ENCODE measurements at regions not wholly inside any gene's neighbourhood (a gene's known extent, or its start where the extent isn't known, plus 50 kb on each side); places are given as distances from the start of the nearest gene placed in this dataset.

DNA sequence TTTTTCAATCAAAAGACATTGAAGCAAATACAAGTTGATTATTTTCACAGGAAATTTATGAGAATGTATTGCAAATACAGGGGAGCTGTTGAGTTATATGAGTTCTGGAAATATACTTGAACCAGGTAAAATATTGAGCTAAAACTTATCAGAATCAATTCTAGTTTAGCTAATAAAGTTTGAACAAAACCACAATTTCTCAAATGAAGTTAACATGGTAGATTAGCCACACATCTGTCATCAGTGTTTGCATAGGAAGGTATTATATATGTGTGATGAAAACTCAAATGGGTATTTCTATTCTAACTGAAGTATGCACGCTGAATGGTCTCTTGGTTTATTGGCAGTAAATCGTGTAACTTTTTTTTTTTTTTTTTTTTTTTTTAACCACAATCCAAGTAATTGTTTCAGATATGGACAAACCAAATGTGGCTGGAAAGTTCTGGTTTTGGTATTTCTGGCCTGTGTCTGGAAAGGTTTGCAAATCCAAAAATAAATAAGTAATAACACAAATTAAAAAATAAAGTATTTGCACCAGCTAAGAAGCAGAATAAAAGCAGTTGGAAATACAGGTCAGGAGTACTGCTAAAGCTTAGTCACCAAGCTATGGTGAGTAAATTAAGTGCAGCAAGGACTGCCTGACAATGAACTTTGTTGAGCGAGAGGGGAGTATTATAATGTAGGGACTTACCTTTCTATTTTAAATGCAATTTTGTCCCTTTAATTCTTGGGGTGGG, 479.1 kb upstream of the FANCL start:
- H3K4me3 ChIP-seq (replicated peaks; ENCODE audit: insufficient read depth, low read length) = no peak overlapping the region
- no peak for TF ChIP-seq SPI1 (IDR thresholded peaks at IDR 0.05; ENCODE audit: borderline replicate concordance, low read depth)
- TF ChIP-seq, protein P1, sequence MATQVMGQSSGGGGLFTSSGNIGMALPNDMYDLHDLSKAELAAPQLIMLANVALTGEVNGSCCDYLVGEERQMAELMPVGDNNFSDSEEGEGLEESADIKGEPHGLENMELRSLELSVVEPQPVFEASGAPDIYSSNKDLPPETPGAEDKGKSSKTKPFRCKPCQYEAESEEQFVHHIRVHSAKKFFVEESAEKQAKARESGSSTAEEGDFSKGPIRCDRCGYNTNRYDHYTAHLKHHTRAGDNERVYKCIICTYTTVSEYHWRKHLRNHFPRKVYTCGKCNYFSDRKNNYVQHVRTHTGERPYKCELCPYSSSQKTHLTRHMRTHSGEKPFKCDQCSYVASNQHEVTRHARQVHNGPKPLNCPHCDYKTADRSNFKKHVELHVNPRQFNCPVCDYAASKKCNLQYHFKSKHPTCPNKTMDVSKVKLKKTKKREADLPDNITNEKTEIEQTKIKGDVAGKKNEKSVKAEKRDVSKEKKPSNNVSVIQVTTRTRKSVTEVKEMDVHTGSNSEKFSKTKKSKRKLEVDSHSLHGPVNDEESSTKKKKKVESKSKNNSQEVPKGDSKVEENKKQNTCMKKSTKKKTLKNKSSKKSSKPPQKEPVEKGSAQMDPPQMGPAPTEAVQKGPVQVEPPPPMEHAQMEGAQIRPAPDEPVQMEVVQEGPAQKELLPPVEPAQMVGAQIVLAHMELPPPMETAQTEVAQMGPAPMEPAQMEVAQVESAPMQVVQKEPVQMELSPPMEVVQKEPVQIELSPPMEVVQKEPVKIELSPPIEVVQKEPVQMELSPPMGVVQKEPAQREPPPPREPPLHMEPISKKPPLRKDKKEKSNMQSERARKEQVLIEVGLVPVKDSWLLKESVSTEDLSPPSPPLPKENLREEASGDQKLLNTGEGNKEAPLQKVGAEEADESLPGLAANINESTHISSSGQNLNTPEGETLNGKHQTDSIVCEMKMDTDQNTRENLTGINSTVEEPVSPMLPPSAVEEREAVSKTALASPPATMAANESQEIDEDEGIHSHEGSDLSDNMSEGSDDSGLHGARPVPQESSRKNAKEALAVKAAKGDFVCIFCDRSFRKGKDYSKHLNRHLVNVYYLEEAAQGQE (IDR thresholded peaks at IDR 0.05; ENCODE audit: insufficient replicate concordance, low read depth) = no peak
- TF ChIP-seq GABPA (IDR thresholded peaks at IDR 0.05; ENCODE audit: low read depth) = no peak
- no peak for TF ChIP-seq POLR2AphosphoS5 (IDR thresholded peaks at IDR 0.05; ENCODE audit: low read depth)
- TF ChIP-seq, protein P2, sequence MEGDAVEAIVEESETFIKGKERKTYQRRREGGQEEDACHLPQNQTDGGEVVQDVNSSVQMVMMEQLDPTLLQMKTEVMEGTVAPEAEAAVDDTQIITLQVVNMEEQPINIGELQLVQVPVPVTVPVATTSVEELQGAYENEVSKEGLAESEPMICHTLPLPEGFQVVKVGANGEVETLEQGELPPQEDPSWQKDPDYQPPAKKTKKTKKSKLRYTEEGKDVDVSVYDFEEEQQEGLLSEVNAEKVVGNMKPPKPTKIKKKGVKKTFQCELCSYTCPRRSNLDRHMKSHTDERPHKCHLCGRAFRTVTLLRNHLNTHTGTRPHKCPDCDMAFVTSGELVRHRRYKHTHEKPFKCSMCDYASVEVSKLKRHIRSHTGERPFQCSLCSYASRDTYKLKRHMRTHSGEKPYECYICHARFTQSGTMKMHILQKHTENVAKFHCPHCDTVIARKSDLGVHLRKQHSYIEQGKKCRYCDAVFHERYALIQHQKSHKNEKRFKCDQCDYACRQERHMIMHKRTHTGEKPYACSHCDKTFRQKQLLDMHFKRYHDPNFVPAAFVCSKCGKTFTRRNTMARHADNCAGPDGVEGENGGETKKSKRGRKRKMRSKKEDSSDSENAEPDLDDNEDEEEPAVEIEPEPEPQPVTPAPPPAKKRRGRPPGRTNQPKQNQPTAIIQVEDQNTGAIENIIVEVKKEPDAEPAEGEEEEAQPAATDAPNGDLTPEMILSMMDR (IDR thresholded peaks at IDR 0.05; ENCODE audit: insufficient read depth, low read length) = no peak
- H3K27ac ChIP-seq (replicated peaks) = no peak overlapping the region
- no peaks in the 10 kb centered on the region for H3K27me3 ChIP-seq (ENCODE audit: insufficient read depth, poor library complexity, severe bottlenecking)
- DNase-seq (ENCODE audit: low read depth in 1 of 2, low spot score in 1 of 2) = no peak

DNA sequence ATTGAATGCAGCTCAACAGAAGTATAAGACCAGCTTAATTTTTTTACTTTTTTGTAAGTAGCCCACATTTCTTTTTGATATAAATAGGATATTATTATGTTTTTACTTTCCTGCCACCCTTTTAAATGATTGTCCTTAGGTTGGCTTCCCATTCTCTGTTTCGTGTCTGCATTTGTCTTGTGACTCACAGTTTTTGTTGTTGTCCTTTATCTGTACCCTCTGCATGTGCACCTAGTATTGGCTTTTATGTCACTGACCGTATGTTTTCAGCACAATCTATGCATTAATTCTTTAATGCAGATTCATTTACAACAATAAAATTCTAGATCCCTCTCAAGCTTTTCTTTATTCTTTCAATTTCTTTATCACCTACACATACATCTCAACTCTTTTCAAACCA, 474.2 kb upstream of the FANCL start:
- DNase-seq (ENCODE audit: low read depth in 1 of 2, low spot score in 1 of 2) = no peak
- Histone ChIP-seq H3K27me3 (ENCODE audit: insufficient read depth, poor library complexity, severe bottlenecking) (no peaks in the 10 kb centered on the region), H3K27ac (replicated peaks) (no peak overlapping the region), H3K4me3 (replicated peaks; ENCODE audit: insufficient read depth, low read length) (no peak overlapping the region)
- TF ChIP-seq, protein P1 (IDR thresholded peaks at IDR 0.05; ENCODE audit: insufficient replicate concordance, low read depth) = no peak
- TF ChIP-seq GABPA (IDR thresholded peaks at IDR 0.05; ENCODE audit: low read depth) = no peak
- TF ChIP-seq, protein P2 (IDR thresholded peaks at IDR 0.05; ENCODE audit: insufficient read depth, low read length) = no peak
- no peak for TF ChIP-seq SPI1 (IDR thresholded peaks at IDR 0.05; ENCODE audit: borderline replicate concordance, low read depth)
- no peak for TF ChIP-seq POLR2AphosphoS5 (IDR thresholded peaks at IDR 0.05; ENCODE audit: low read depth)

DNA sequence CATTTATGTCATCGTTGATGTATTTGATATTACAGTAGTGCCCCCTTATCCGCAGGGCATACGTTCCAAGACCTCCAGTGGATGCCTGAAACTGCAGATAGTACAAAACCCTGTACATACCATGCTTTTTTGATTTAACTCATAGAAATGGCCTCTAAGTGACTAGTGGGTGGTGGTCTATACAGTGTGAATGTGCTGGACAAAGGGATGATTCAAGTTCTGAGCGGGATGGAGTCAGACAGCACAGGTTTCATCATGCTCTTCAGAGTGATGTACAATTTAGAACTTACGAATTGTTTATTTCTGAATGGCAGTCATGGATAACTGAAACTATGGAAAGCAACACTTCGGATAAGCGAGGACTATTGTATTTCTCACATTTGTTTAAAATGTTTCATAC, 473.1 kb upstream of the FANCL start:
- no peak for DNase-seq (ENCODE audit: low read depth in 1 of 2, low spot score in 1 of 2)
- no peak overlapping the region for H3K4me3 ChIP-seq (replicated peaks; ENCODE audit: insufficient read depth, low read length)
- H3K27me3 ChIP-seq (ENCODE audit: insufficient read depth, poor library complexity, severe bottlenecking) = no peaks in the 10 kb centered on the region
- TF ChIP-seq SPI1 (IDR thresholded peaks at IDR 0.05; ENCODE audit: borderline replicate concordance, low read depth) (no peak), GABPA (IDR thresholded peaks at IDR 0.05; ENCODE audit: low read depth) (no peak)
- TF ChIP-seq, protein P2 (IDR thresholded peaks at IDR 0.05; ENCODE audit: insufficient read depth, low read length) = no peak
- H3K27ac ChIP-seq (replicated peaks) = no peak overlapping the region

Measured in HL-60 (cell line).